ENCODE measurements at regions not wholly inside any gene's neighbourhood (a gene's known extent, or its start where the extent isn't known, plus 50 kb on each side); places are given as distances from the start of the nearest gene placed in this dataset.

- H3K14ac ChIP-seq (replicated peaks; ENCODE audit: low read depth, low read length): no peak overlapping the region
- H2BK15ac ChIP-seq (ENCODE audit: low read depth, low read length): no peak overlapping the region
- H3K4me3 ChIP-seq (ENCODE audit: insufficient read depth, low read depth, low read length): no peak overlapping the region
- no peak overlapping the region for H2BK5ac ChIP-seq (ENCODE audit: low read depth, low read length, poor library complexity, severe bottlenecking)
- POLR2A ChIA-PET (ENCODE audit: unreplicated experiment): no interaction called here
- DNase-seq (no peak), ATAC-seq (ENCODE audit: low read depth) (no peak)
- H2BK20ac ChIP-seq (ENCODE audit: low read depth, low read length): no peak overlapping the region
- no peaks in the 10 kb centered on the region for H3K27me3 ChIP-seq (ENCODE audit: control insufficient read depth, insufficient read depth, low read length)
- H2AK9ac ChIP-seq (replicated peaks; ENCODE audit: low read depth, low read length, poor library complexity): no peak overlapping the region
- no peaks in the 10 kb centered on the region for H3K36me3 ChIP-seq (ENCODE audit: control insufficient read depth, insufficient read depth, low read length)
- no peaks in the 10 kb centered on the region for H3K4me1 ChIP-seq (ENCODE audit: control insufficient read depth, insufficient read depth, low read length)
- no peak overlapping the region for H3K27ac ChIP-seq (ENCODE audit: insufficient read depth, low read length)
- in situ Hi-C loops (cut with MboI; ENCODE audit: low sequenced_read_pairs) (no loop called here), dilution Hi-C loops (cut with HindIII; ENCODE audit: low sequenced_read_pairs, unreplicated experiment) (no loop called here), intact Hi-C loops (cut with micrococcal nuclease) (no loop called here)
- H4K91ac ChIP-seq (ENCODE audit: insufficient read depth, low read depth, low read length): no peak overlapping the region
- no peak overlapping the region for H2AFZ ChIP-seq (replicated peaks; ENCODE audit: low read length, poor library complexity)
- H3K23ac ChIP-seq (ENCODE audit: low read depth, low read length): no peak overlapping the region
- no peak overlapping the region for H3K4ac ChIP-seq (ENCODE audit: low read depth, low read length)
- no peak overlapping the region for H3K18ac ChIP-seq (ENCODE audit: low read depth, low read length)
- no peak overlapping the region for H3K9ac ChIP-seq (ENCODE audit: low read depth, low read length)
- no peaks in the 10 kb centered on the region for H3K9me1 ChIP-seq (ENCODE audit: insufficient read depth, low read length)
- CTCF ChIA-PET: no interaction called here
- H4K5ac ChIP-seq (ENCODE audit: low read depth, low read length): no peak overlapping the region
- H2AK5ac ChIP-seq (ENCODE audit: low read depth, low read length): no peak overlapping the region
- no CpG with 5 or more reads among the region's 6 CpGs for WGBS, 2 experiments (ENCODE audit: extremely low coverage in 2 of 2, insufficient read length in 1 of 2)
- no TSS peak for BruUV-seq (replicated peaks)
- H3K79me1 ChIP-seq (ENCODE audit: low read depth in 1 of 2, low read length in 2 of 2): no peaks in the 10 kb centered on the region
- no peak overlapping the region for H2BK120ac ChIP-seq (ENCODE audit: low read depth, low read length)
- H3K56ac ChIP-seq (ENCODE audit: extremely low read depth, insufficient read depth, low read length): no peak overlapping the region
- no peaks in the 10 kb centered on the region for H3K9me3 ChIP-seq (ENCODE audit: control insufficient read depth, insufficient read depth, low read length)
- TF ChIP-seq BHLHE40 (IDR thresholded peaks at IDR 0.05; ENCODE audit: low read depth, low read length): no peak
- no peak for TF ChIP-seq USF2 (IDR thresholded peaks at IDR 0.05; ENCODE audit: low read depth, low read length)
- TF ChIP-seq, protein P1, sequence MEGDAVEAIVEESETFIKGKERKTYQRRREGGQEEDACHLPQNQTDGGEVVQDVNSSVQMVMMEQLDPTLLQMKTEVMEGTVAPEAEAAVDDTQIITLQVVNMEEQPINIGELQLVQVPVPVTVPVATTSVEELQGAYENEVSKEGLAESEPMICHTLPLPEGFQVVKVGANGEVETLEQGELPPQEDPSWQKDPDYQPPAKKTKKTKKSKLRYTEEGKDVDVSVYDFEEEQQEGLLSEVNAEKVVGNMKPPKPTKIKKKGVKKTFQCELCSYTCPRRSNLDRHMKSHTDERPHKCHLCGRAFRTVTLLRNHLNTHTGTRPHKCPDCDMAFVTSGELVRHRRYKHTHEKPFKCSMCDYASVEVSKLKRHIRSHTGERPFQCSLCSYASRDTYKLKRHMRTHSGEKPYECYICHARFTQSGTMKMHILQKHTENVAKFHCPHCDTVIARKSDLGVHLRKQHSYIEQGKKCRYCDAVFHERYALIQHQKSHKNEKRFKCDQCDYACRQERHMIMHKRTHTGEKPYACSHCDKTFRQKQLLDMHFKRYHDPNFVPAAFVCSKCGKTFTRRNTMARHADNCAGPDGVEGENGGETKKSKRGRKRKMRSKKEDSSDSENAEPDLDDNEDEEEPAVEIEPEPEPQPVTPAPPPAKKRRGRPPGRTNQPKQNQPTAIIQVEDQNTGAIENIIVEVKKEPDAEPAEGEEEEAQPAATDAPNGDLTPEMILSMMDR (conservative IDR thresholded peaks at IDR 0.05; ENCODE audit: low read depth, low read length): no peak
- TF ChIP-seq CEBPB (IDR thresholded peaks at IDR 0.05; ENCODE audit: low read depth, low read length): no peak
- no peak for TF ChIP-seq SMC3 (IDR thresholded peaks at IDR 0.05; ENCODE audit: low read depth, low read length)
- TF ChIP-seq MAZ (IDR thresholded peaks at IDR 0.05; ENCODE audit: borderline replicate concordance, low read depth, low read length): no peak
- no peak for TF ChIP-seq RFX5 (IDR thresholded peaks at IDR 0.05; ENCODE audit: low read depth, low read length)
- TF ChIP-seq ELK1 (IDR thresholded peaks at IDR 0.05; ENCODE audit: borderline replicate concordance, low read depth, low read length): no peak
- TF ChIP-seq POLR2A (IDR thresholded peaks at IDR 0.05; ENCODE audit: low read depth, low read length): no peak
- TF ChIP-seq MAFK (IDR thresholded peaks at IDR 0.05; ENCODE audit: low read depth, low read length): no peak
- no peak for TF ChIP-seq RAD21 (IDR thresholded peaks at IDR 0.05; ENCODE audit: low read length)
- no peak for TF ChIP-seq MXI1 (IDR thresholded peaks at IDR 0.05; ENCODE audit: borderline replicate concordance, low read depth, low read length)
- TF ChIP-seq RCOR1 (IDR thresholded peaks at IDR 0.05; ENCODE audit: insufficient replicate concordance, low read length): no peak
- TF ChIP-seq CHD1 (IDR thresholded peaks at IDR 0.05; ENCODE audit: low read depth, low read length): no peak
- TF ChIP-seq FOS (IDR thresholded peaks at IDR 0.05; ENCODE audit: low read depth, low read length): no peak
- H3K4me2 ChIP-seq (ENCODE audit: low read depth, low read length): no peak overlapping the region
- H4K20me1 ChIP-seq (ENCODE audit: insufficient read depth, low read length): no peaks in the 10 kb centered on the region
- H4K8ac ChIP-seq (ENCODE audit: low read depth in 2 of 2, low read length in 2 of 2): no peak overlapping the region
Measured at GRCh38 chr15:61483599-61483998, 254.5 kb upstream of the RORA start.
